GM21723 (cell line): ENCODE measurements at regions not wholly inside any gene's neighbourhood (a gene's known extent, or its start where the extent isn't known, plus 50 kb on each side); places are given as distances from the start of the nearest gene placed in this dataset.
"Not testable (repeated sequence)": the region's sequence is repeated elsewhere in the genome, so short reads cannot be mapped to it uniquely, and the experiment has no call there.

Experiments
- ATAC-seq: cut with Tn5 transposase; IDR thresholded peaks from one replicate; pipeline ENCODE4 v1.9.1; 2021; ENCODE audit warnings: mild to moderate bottlenecking, moderate library complexity; ENCODE audit not compliant: unreplicated experiment

GRCh38 chr20:57093766-57094165 is 172.7 kb downstream of the BMP7 start:
- no peak for ATAC-seq

- no peak for ATAC-seq
Observed at GRCh38 chr20:57094252-57094891, 172.1 kb downstream of the BMP7 start.

GRCh38 chr20:57094991-57095390 is 171.4 kb downstream of the BMP7 start:
- ATAC-seq = no peak

GRCh38 chr20:57095426-57095825 is 171.0 kb downstream of the BMP7 start:
- no peak for ATAC-seq

- ATAC-seq = no peak
Observed at GRCh38 chr20:57097245-57097915, 169.1 kb downstream of the BMP7 start.

GRCh38 chr20:57102160-57102559 is 164.3 kb downstream of the BMP7 start:
- ATAC-seq = no peak

- ATAC-seq = no peak
Observed at GRCh38 chr20:57102566-57102965, 163.9 kb downstream of the BMP7 start.

GRCh38 chr20:57103146-57103800 is 163.2 kb downstream of the BMP7 start:
- no peak for ATAC-seq

- ATAC-seq = no peak
Observed at GRCh38 chr20:57104113-57104512, 162.3 kb downstream of the BMP7 start.

GRCh38 chr20:57104651-57105204 is 161.7 kb downstream of the BMP7 start:
- ATAC-seq = no peak

GRCh38 chr20:57106030-57106682 is 160.3 kb downstream of the BMP7 start:
- ATAC-seq = no peak

- ATAC-seq = no peak
Observed at GRCh38 chr20:57106692-57107091, 159.7 kb downstream of the BMP7 start.

- ATAC-seq = no peak
Observed at GRCh38 chr20:57107208-57107607, 159.2 kb downstream of the BMP7 start.

GRCh38 chr20:57108218-57108617 is 158.2 kb downstream of the BMP7 start:
- no peak for ATAC-seq

GRCh38 chr20:57108742-57109570 is 157.5 kb downstream of the BMP7 start:
- ATAC-seq = no peak

- ATAC-seq = no peak
Observed at GRCh38 chr20:57109571-57109953, 156.9 kb downstream of the BMP7 start.

- not testable (repeated sequence) for ATAC-seq
Observed at GRCh38 chr20:57110121-57111027, 156.1 kb downstream of the BMP7 start.

- ATAC-seq = no peak
Observed at GRCh38 chr20:57111028-57111373, 155.4 kb downstream of the BMP7 start.

GRCh38 chr20:57112448-57112847 is 154.0 kb downstream of the BMP7 start:
- no peak for ATAC-seq
